ENCODE measurements at regions not wholly inside any gene's neighbourhood (a gene's known extent, or its start where the extent isn't known, plus 50 kb on each side); places are given as distances from the start of the nearest gene placed in this dataset.

GRCh38 chr7:121450631-121451198, 54.6 kb upstream of the FAM3C start:
- Histone ChIP-seq H3K9me3 (no peaks in the 10 kb centered on the region), H3F3A (replicated peaks; ENCODE audit: insufficient read depth) (peaks cover 9% of the 10 kb centered on the region), H3K9ac (no peak overlapping the region), H3K9me2 (no peaks in the 10 kb centered on the region), H3K79me2 (ENCODE audit: insufficient read depth) (no peaks in the 10 kb centered on the region), H3K4me3 (ENCODE audit: low read depth in 2 of 2, low read length in 1 of 2) (no peak overlapping the region), H4K20me1 (ENCODE audit: insufficient read depth) (no peaks in the 10 kb centered on the region), H3K27me3 (ENCODE audit: insufficient read depth) (no peaks in the 10 kb centered on the region), H3K27ac (ENCODE audit: low read depth in 2 of 2, low read length in 1 of 2) (no peak overlapping the region), H2AFZ (ENCODE audit: low read depth) (no peak overlapping the region), H3K4me2 (no peak overlapping the region), H3K36me3 (replicated peaks in 1 of 2; ENCODE audit: control insufficient read depth in 1 of 2, insufficient read depth in 2 of 2, low read length in 1 of 2) (no peaks in the 10 kb centered on the region), H3K4me1 (ENCODE audit: control insufficient read depth in 1 of 2, insufficient read depth in 2 of 2, low read depth in 1 of 2, low read length in 1 of 2) (peaks cover 3 to 15% of the 10 kb centered on the region in 2 experiments; a peak in 1 of 4 replicates)
- CTCF ChIA-PET: interaction anchor here (0.9 to 2.8 kb wide), 4 partner anchors 31 to 369 kb away, joined by 3 to 8 read pairs (median 4); partner anchors contain the start of gene FAM3C
- POLR2A ChIA-PET: no interaction called here
- WGBS (ENCODE audit: low lambda C conversion rate): 54% methylated on average over 2 of the region's 2 CpGs
- no peak for DNase-seq
- TF ChIP-seq YY1 (IDR thresholded peaks at IDR 0.05; ENCODE audit: low read depth) (no peak), EP300 (IDR thresholded peaks at IDR 0.05; ENCODE audit: borderline replicate concordance in 1 of 2, low read depth in 1 of 2, low read length in 1 of 2) (no peak), RCOR1 (IDR thresholded peaks at IDR 0.05; ENCODE audit: low read length) (no peak), RFX5 (IDR thresholded peaks at IDR 0.05; ENCODE audit: low read length) (no peak), NFIC (IDR thresholded peaks at IDR 0.05; ENCODE audit: borderline replicate concordance) (no peak), CHD2 (IDR thresholded peaks at IDR 0.05; ENCODE audit: low read length, partially characterized antibody) (no peak), EZH2phosphoT487 (IDR thresholded peaks at IDR 0.05; ENCODE audit: borderline replicate concordance, low read depth) (no peak), REST (IDR thresholded peaks at IDR 0.05; ENCODE audit: low read depth, low read length) (no peak), MEF2A (IDR thresholded peaks at IDR 0.05; ENCODE audit: borderline replicate concordance, low read depth) (no peak), NRF1 (IDR thresholded peaks at IDR 0.05; ENCODE audit: low read depth, low read length) (no peak), SIN3A (IDR thresholded peaks at IDR 0.05; ENCODE audit: borderline replicate concordance, low read depth, low read length) (no peak), TCF12 (IDR thresholded peaks at IDR 0.05) (no peak), MAX (IDR thresholded peaks at IDR 0.05; ENCODE audit: low read depth) (no peak), FOXM1 (IDR thresholded peaks at IDR 0.05; ENCODE audit: low read depth) (no peak), IRF3 (IDR thresholded peaks at IDR 0.05; ENCODE audit: low read depth, low read length) (no peak), TEAD4 (IDR thresholded peaks at IDR 0.05; ENCODE audit: borderline replicate concordance, insufficient read depth) (no peak), USF2 (IDR thresholded peaks at IDR 0.05; ENCODE audit: borderline replicate concordance, low read depth, low read length) (no peak), GABPA (IDR thresholded peaks at IDR 0.05; ENCODE audit: low read depth) (no peak), JUND (IDR thresholded peaks at IDR 0.05) (no peak)

Data from SK-N-SH (cell line).